ENCODE measurements at regions not wholly inside any gene's neighbourhood (a gene's known extent, or its start where the extent isn't known, plus 50 kb on each side); places are given as distances from the start of the nearest gene placed in this dataset.

DNA sequence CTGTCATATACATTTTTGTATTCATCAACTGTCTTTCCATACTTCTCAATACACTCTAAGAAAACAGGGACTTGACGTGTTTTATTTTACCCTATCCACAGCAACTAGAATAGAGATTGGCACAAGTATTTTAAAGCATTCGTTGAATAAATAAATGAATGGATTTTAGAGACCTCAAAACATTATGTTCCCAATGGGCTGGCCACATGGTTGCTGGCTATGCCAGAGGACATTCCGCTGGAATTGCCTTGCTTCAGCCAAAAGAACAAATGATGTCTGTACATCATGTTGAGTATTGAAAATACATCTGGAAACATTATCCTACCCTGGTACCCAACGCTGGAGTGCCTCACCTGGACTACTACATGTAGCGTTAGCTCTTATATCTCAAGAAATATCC, 132.8 kb upstream of the RAP1B start:
- no peaks in the 10 kb centered on the region for H3K9me2 ChIP-seq (ENCODE audit: insufficient read depth)
- BruUV-seq (replicated peaks) = no TSS peak
- ATAC-seq (no peak), DNase-seq (ENCODE audit: low read depth, low spot score) (no peak)
- no peak overlapping the region for H3K9ac ChIP-seq (ENCODE audit: low read length)
- no peak overlapping the region for H3K4me2 ChIP-seq (ENCODE audit: low read length)
- TF ChIP-seq, protein P1, sequence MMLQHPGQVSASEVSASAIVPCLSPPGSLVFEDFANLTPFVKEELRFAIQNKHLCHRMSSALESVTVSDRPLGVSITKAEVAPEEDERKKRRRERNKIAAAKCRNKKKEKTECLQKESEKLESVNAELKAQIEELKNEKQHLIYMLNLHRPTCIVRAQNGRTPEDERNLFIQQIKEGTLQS (IDR thresholded peaks at IDR 0.05) = no peak
- TF ChIP-seq ZNF274 (IDR thresholded peaks at IDR 0.05; ENCODE audit: low read depth, low read length) (no peak), JUND (IDR thresholded peaks at IDR 0.05) (no peak), POLR2A (IDR thresholded peaks at IDR 0.05; ENCODE audit: borderline replicate concordance, extremely low read depth, insufficient read depth, insufficient read length) (no peak), EZH2phosphoT487 (IDR thresholded peaks at IDR 0.05; ENCODE audit: borderline replicate concordance) (no peak)
- TF ChIP-seq, protein P2, sequence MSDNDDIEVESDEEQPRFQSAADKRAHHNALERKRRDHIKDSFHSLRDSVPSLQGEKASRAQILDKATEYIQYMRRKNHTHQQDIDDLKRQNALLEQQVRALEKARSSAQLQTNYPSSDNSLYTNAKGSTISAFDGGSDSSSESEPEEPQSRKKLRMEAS (IDR thresholded peaks at IDR 0.05) = no peak
- TF ChIP-seq, protein P3, sequence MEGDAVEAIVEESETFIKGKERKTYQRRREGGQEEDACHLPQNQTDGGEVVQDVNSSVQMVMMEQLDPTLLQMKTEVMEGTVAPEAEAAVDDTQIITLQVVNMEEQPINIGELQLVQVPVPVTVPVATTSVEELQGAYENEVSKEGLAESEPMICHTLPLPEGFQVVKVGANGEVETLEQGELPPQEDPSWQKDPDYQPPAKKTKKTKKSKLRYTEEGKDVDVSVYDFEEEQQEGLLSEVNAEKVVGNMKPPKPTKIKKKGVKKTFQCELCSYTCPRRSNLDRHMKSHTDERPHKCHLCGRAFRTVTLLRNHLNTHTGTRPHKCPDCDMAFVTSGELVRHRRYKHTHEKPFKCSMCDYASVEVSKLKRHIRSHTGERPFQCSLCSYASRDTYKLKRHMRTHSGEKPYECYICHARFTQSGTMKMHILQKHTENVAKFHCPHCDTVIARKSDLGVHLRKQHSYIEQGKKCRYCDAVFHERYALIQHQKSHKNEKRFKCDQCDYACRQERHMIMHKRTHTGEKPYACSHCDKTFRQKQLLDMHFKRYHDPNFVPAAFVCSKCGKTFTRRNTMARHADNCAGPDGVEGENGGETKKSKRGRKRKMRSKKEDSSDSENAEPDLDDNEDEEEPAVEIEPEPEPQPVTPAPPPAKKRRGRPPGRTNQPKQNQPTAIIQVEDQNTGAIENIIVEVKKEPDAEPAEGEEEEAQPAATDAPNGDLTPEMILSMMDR (IDR thresholded peaks at IDR 0.05 in 2 of 3, conservative IDR thresholded peaks at IDR 0.05 in 1 of 3; ENCODE audit: borderline replicate concordance in 1 of 3, insufficient read depth in 1 of 3, low read depth in 2 of 3, low read length in 2 of 3) = no peak
- TF ChIP-seq, protein P4, sequence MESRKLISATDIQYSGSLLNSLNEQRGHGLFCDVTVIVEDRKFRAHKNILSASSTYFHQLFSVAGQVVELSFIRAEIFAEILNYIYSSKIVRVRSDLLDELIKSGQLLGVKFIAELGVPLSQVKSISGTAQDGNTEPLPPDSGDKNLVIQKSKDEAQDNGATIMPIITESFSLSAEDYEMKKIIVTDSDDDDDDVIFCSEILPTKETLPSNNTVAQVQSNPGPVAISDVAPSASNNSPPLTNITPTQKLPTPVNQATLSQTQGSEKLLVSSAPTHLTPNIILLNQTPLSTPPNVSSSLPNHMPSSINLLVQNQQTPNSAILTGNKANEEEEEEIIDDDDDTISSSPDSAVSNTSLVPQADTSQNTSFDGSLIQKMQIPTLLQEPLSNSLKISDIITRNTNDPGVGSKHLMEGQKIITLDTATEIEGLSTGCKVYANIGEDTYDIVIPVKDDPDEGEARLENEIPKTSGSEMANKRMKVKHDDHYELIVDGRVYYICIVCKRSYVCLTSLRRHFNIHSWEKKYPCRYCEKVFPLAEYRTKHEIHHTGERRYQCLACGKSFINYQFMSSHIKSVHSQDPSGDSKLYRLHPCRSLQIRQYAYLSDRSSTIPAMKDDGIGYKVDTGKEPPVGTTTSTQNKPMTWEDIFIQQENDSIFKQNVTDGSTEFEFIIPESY (IDR thresholded peaks at IDR 0.05; ENCODE audit: extremely low read depth, insufficient replicate concordance, low read length) = no peak
- no peaks in the 10 kb centered on the region for H3K4me1 ChIP-seq (ENCODE audit: control insufficient read depth in 1 of 2, insufficient read depth in 2 of 2, low read length in 2 of 2)
- H3K4me3 ChIP-seq (replicated peaks in 1 of 2; ENCODE audit: low read depth in 1 of 2, low read length in 2 of 2) = no peak overlapping the region
- CTCF ChIA-PET = no interaction called here
- no peaks in the 10 kb centered on the region for H3K36me3 ChIP-seq (ENCODE audit: control insufficient read depth in 1 of 2, insufficient read depth in 2 of 2, low read length in 2 of 2)
- POLR2A ChIA-PET = no interaction called here
- RAD21 ChIA-PET (ENCODE audit: low non-redundant PET in 1 of 2, low total read pairs in 2 of 2, uncharacterized antibody in 2 of 2, unreplicated experiment in 2 of 2) = no interaction called here
- H3K9me3 ChIP-seq (ENCODE audit: control insufficient read depth in 1 of 2, insufficient read depth in 1 of 2, low read depth in 1 of 2, low read length in 2 of 2) = no peaks in the 10 kb centered on the region
- no peaks in the 10 kb centered on the region for H3K27me3 ChIP-seq (ENCODE audit: insufficient read depth, low read length)
- no peaks in the 10 kb centered on the region for H3K79me2 ChIP-seq (ENCODE audit: insufficient read depth, low read length)
- intact Hi-C loops (cut with micrococcal nuclease) = no loop called here
- no peak overlapping the region for H2AFZ ChIP-seq (ENCODE audit: low read depth, low read length, poor library complexity, severe bottlenecking)
- no peaks in the 10 kb centered on the region for H4K20me1 ChIP-seq (ENCODE audit: insufficient read depth)
- no peak overlapping the region for H3K27ac ChIP-seq (ENCODE audit: low read depth, low read length)
